ENCODE measurements at regions not wholly inside any gene's neighbourhood (a gene's known extent, or its start where the extent isn't known, plus 50 kb on each side); places are given as distances from the start of the nearest gene placed in this dataset.

- TF ChIP-seq CTCF (IDR thresholded peaks at IDR 0.05) (no peak), POLR2A (IDR thresholded peaks at IDR 0.05) (no peak)
These were observed 474.0 kb upstream of the ROBO1 start for GRCh38 chr3:80241791-80242190.
